KBM-7 (cell line): ENCODE measurements at regions not wholly inside any gene's neighbourhood (a gene's known extent, or its start where the extent isn't known, plus 50 kb on each side); places are given as distances from the start of the nearest gene placed in this dataset.

Experiments used
- DNase-seq: peaks from one replicate; pipeline ENCODE4 v3.0.0-alpha.2; 2015
- in situ Hi-C: fragments of 300-500 bp; cut with MboI; formaldehyde crosslinking; loops from 2 replicates; pipeline ENCODE4 v1.14.3; 2020; ENCODE audit warnings: low sequenced_read_pairs, low pct_unique_long_range_greater_than_20kb, mixed read lengths

DNA sequence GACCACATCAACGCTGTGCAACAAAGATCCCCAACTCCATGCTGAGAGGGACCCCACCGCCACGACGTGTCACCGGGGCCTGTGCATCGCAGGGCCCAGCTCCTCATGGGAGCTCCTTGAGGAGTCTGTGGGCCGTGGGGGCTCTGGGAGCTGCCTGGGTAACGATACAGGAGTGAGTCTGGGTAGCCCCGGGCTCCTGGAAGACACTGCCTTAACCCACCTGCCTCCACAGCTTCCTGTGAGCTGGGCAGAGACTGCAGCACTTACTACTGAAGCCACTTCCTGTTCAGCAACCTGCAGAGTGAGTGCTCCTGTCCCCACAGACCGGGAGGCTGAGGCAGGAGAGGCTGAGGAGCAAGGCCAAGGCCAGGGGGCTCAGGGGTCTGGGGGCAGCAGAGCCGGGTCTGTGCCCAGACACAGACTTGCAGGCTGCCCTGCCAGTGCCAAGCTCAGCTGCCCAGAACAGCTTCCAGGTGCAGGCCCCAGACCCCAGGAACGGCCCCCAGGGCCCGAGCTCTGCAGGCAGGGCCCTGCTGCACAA is 226.7 kb downstream of the BRD1 start:
- no peak for DNase-seq
- in situ Hi-C loops, result no loop called here

DNA sequence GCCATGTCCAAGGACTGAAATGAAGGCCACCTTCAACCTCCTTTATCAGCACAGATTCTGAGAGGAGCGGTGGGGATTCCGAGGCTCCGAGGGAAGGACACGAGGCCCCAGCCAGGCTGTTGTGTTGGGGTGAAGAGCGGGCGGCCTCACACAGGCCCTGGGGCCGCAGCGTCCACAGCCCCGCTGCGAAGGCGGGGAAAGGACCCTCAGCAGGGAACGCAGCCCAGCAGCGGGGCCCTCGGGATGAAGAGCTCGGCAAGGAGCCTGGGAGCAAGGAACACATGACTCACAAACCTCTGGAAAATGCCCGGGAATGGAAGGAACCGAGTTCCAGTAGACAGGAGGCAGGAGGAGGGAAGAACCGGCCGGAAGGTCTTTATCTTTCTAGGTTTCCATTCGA is 227.2 kb downstream of the BRD1 start:
- DNase-seq, result no peak

DNA sequence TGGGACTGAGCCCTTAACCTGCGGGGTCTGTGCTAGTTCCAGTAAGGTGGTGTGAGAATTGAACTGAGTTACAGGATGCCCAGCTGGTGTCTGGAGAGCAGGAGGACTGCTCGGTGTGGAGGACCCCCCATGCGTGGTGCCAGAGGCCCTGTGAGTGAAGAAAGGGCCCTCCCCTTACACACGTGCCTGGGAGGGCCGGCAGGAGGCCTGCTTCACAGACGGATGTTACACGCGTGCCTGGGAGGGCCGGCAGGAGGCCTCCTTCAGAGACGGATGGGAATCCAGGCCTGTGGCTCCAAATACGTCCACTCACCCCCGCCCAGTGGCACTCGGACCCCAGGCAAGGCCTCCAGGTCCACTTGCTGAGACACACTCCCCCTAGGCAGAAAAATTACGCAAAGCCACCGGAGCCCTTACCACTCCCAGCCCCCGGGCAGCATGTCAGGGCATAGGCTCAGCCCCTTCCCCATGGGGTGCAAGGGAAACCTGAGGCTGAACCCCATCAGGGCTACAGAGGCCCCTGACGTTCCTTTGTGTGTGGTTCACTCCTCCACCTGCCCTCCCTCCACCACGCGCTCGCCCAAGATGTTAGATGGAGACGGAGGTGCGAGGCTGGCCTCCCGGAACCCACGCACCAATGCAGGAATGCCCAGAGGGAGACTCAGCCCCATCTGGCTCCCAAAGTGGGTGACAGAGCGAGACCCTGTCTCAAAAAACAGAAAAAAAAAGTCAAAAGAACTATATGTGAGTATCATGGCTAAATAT is 227.8 kb downstream of the BRD1 start:
- DNase-seq, result no peak

More for the DNA sequence above, 227.2 kb downstream of the BRD1 start:
- in situ Hi-C loops, result no loop called here

DNA sequence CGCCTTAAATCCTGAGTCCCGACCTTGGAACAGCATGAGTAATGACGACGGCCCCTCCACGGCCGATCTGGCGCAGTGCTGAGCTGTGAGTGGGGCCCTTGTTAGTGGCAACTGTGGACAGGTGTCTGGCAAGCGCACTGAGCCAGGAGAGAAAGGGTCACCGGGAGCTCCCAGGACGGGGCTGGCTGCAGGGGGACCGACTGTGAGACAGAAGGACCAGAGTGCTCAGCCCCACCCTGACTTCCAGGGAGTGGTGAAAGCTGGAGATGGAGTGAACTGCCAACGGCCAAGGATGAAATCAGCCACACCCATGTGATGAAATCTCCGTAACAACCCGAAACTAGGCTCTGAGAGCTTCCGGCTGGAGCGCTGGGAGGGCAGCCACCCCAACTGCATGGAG is 228.6 kb downstream of the BRD1 start:
- no peak for DNase-seq

More for the DNA sequence above, 227.8 kb downstream of the BRD1 start:
- in situ Hi-C loops, result no loop called here

DNA sequence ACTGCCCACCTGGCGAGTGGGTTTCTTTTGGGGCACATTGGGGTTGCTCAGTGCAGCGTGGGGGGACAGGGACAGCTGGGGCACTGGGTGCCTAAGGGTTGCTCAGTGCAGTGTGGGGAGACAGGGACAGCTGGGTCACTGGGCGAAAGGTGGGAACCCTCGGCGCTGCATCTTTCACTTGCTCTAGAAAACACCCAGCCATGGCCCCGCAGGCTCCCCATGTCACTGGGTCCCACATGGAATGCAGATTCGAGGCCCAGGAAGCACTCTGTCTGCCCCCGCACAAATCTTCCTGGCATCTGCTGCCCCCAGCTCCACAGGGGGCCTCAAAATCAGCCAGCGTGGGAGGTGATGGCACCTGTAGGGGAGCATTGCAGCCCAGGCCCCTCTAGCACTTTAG is 229.3 kb downstream of the BRD1 start:
- in situ Hi-C loops, result no loop called here
- no peak for DNase-seq

More for the DNA sequence above, 228.6 kb downstream of the BRD1 start:
- in situ Hi-C loops, result no loop called here

DNA sequence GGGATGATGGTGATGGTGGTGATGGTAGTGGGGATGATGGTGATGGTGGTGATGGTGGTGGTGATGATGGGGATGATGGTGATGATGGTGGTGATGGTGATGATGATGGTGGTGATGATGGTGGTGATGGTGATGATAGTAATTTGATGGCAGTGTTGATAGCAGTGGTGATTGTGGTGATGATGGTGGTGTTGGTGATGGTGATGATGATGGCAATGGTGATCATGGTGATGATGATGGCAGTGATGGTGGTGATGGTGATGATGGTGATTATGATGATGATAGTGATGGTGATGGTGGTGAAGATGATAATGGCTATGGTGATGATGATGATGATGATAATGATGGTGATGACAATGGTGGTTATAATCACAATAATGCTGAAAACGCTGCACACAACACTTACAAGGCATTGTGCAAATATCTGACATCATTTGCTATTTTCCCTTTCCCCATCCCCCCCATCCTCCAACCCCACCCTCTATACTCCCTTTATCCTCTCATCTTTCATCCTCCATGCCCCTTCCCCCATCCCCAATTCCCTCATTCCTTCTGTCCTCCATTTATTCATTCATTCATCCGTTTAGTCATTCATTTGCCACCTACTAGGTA is 230.1 kb downstream of the BRD1 start:
- in situ Hi-C loops, result no loop called here

DNA sequence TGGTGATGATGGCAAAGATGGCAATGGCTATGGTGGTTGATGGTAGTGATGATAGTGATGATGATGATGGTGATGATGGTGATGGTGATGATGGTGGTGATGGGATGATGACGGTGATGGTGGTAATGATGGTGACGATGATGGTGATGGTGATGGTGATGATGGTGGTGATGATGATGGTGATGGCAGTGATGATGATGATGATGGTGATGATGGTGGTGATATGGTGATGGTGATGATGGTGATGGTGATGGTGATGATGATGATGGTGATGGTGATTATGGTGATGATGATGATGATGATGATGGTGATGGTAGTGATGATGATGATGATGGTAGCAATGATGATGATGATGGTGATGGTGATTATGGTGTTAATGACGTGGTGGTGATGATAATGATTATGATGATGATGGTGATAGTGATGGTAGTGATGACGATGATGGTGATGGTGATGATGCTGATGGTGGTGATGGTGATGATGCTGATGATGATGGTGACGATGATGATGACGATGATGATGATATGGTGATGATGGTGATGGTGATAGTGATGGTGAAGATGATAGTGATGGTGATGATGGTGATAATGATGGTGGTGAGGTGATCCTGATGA is 232.1 kb downstream of the BRD1 start:
- in situ Hi-C loops, result no loop called here
- DNase-seq, result no peak

More for the DNA sequence above, 230.1 kb downstream of the BRD1 start:
- no peak for DNase-seq

DNA sequence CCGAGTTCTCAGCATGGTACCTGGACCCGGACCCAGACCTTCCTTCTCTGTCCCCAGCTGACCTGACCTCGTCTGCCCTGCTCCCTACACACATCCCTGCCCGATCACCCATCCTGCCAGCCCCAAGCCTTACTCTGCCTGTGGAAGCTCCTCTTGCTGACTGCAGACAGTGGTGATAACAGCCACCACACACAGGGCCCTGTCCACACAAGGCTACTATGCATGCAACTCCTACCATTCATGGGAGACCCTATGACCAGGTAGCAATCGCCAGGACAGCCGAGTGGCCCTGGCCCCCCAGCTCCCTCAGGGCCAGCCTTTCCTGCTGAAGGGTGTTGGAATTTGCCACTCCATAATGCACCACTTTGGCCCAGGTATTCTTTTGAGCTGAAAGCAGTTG is 233.6 kb downstream of the BRD1 start:
- no peak for DNase-seq
- in situ Hi-C loops, result no loop called here

DNA sequence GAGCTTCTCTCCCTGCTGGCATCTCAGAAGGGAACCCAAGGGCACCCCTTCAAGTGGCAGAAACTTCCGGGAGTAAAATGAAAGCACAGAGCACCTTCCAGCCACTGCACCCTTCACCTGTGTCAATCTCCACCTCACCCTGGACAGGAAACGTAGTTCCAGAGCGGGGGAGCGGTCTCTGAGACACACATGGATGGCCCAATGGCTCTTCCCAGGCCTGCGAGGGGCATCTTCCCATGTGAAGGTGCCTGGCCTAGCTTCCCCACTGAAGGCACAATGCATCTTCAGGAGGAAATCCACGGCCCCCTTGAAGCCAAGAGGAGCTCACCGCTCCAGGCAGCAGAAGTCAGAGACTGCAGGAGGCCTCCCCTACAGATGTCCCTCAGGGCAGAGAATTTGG is 234.2 kb downstream of the BRD1 start:
- no peak for DNase-seq
- in situ Hi-C loops, result no loop called here

DNA sequence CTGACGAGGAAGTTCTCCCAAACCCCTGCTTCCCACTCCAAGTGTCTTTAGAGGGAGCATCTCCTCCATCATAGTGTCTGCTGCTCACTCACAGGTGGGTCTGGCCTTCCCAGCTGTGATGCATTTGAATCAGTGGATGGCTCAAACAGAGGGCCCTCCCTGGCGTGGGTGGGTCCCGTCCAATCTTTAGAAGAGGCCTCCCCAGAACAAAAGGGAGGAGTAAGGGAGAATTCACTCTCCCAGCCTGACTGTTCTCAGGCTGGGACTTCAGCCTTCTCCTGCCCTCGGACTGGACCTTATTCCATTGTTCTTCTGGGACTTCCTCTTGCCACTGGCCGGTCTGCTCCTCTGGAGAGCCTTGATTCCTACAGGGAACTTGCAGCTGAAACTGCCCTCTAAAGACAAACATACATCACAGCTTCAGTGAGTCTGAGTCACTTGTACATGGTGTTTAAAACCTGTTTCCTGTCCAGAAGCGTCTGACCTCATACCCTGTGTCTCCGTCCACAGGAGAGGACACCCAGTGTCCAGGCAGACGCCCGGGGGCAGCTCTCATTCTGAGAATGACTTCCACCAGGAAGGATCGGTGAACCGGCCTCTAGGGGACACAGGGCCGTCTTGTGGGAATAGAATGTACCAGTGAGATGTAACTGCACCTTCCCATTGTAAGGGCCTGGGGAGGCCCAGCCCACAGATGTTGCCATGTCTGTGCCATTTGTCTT is 234.7 kb downstream of the BRD1 start:
- in situ Hi-C loops, result no loop called here
- DNase-seq, result no peak

DNA sequence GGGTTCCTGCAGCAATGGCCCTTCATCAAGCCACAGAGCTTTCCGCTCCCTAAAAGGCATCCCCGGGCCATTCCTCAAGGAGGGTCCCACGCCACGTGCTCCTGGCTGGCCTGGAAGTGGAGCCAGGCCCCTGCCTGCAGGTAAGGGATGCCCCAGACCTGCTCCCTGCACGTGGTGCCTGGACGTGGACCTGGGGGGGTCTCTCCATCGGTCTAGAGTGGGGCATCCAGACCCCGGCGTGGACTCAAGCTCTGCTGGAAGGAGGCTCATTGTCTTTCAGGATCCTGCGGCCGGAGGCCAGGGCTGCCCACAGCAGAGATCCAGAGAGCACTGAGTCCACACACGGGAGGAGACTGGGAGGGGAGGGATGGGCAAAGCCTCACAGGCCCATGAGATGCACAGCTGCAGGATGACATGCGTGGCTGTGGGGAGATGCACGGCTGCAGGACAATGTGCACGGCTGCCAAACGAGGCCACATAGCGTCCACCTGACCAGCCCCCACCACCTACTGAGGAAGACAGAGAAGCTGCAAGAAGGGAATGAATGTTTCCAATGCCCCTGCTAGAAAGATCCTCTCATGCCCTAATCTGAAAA is 236.7 kb downstream of the BRD1 start:
- no peak for DNase-seq
- in situ Hi-C loops, result no loop called here

DNA sequence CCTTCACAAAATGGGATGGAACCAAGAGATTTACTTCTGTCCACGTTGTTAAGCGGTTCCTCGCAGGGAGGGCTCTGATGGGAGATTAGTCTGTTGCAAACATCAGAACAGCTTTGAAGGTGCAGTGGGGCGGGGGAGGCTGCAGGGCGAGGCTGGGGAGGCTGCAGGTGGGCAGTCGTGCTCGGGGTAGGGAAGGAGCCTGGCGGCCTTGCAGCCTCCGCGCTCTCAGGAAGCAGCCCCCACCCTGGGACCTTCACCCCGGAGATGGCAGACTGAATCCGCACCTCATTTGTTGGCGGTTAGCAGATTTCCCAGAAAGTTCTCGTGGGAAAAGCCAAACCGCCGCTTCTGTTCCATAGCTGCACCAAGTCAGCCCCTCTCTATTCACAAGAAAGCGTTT is 237.3 kb downstream of the BRD1 start:
- in situ Hi-C loops, result no loop called here
- no peak for DNase-seq

DNA sequence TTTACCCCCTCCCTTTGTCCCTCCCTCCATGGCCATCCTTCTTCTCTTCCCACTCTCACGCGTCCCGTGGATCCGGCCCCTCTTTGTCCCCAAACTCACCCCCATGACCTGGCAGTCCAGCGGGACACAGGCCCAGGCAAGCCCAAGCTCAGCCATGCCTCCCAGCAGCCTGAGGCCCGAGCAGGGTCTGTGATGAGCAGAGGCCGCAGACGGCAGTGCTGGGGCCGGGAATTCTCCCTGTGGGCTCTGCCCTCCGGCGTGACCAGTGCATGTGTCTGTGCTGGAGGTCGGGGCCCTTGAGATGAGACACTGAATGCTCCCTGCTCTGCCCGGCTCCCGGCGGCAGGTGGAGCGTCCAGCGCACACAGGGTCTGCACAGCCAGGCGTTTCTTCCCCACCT is 237.9 kb downstream of the BRD1 start:
- in situ Hi-C loops, result no loop called here
- DNase-seq, result no peak

DNA sequence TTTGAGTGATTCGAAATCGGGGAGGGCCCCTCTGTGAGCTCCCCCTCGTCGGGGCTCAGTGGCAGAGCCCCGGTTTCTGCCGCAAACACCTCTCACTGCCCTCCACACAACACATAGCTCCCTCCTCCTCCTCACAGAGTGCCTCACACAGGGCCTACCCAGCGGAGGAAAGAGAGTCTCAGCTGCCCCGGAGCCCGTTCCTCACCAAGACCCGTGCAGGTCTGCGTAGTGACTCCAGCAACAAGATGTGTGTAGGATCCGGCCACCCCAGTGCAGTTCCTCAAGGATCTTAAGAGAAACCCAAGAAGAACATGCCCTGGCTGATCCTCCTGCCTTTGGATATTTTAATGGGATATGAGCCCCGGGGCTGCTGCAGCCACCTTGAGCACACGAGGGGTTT is 238.4 kb downstream of the BRD1 start:
- no peak for DNase-seq
- in situ Hi-C loops, result no loop called here

DNA sequence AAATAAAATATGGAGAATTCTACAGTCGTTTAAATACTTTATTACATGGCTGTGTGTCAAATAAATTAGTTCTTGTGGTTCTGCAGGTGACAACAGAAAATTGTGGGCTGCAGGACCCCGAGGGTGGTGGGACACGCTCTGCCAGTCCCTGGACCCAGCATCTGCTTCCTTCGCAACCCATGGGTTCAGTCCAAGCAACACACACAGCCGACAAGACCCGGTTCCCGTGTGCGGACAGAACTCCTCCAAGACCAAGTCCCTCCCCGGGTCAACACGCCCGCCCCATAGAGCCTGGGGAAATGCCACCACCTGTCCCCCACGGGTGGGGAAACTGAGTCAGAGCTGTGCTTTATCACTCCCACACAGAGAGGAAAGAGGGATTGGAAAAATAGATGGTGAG is 238.9 kb downstream of the BRD1 start:
- DNase-seq, result no peak
- in situ Hi-C loops, result no loop called here

DNA sequence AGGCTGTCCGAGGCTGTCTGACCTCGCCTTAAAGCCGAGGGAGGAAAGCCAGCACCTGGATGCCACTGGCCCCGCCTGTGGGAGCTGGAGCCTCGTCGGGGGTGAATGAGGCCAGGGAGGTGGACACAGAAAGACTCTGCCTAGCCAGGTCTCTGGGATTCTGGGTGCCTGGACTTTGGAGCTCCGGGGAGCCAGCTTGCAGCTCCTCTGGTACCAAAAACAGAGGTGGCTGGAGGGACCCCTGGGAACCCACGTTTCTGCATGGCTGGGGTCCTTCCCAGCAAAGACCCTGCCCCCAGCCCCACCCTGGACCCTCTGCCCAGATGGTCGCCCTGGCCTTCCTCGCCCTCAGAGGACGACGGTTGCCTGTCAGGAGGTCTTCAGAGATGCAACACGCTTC is 239.7 kb downstream of the BRD1 start:
- no peak for DNase-seq
- in situ Hi-C loops, result no loop called here

DNA sequence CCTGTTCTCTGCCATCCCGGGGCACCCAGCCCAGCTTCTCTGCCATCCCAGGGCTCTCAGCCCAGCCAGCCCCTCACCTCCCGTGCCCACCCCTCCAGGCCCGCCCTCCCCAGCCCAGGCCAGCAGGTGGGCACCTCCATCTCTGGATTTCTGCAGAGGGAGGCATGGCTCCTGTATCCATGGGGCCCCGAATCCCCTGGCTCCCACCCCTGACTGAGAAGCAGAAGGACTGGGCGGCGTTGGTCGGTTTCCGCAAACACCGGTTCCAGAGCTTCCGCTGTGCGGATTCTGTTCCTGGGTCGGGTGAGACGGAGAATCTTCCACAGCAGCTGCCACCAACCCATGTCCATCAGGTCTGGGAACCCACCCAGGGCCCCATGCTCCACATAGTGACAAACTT is 240.3 kb downstream of the BRD1 start:
- in situ Hi-C loops, result no loop called here
- no peak for DNase-seq

DNA sequence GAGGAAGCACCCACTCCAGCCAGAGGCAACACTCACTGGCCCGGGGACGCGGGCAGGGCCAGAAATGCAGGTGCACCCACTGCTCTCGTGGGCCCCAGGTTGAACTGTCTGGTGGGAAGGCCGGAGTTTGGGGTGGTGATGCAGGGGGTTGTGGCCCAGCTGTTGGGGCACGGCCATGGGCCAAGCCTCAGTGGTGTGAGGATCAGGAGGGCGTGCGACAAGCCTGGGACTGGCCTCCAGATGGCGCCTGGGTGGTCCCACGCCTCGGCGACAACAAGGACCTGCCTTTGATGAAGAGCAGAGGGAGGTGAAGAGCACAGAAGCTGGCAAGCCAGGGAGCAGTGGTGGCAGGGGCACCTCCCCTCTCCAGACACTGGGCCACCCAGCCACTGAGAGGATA is 240.8 kb downstream of the BRD1 start:
- in situ Hi-C loops, result no loop called here
- DNase-seq, result no peak

DNA sequence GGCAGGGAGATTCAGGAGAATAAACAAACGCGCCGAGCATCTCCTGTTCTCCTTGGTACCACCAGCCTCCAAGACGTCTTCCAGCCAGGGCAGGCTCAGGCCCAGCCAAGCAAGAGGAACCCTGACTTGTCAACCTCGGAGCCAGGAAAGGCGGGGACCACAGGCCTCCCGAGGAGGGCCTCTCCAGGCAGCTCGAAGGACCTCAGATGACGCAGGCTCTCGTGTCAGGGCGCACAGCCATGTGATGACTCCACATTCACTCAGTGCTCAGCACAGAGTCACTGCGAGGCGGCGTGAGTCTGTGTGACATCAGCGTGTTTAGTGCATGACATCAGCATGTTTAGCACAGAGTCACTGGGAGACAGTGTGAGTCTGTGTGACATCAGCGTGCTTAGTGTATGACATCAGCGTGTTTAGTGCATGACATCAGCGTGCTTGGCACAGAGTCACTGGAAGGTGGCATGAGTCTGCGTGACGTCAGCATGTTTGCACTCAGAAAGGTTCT is 241.4 kb downstream of the BRD1 start:
- no peak for DNase-seq
- in situ Hi-C loops, result no loop called here
